ENCODE measurements at regions not wholly inside any gene's neighbourhood (a gene's known extent, or its start where the extent isn't known, plus 50 kb on each side); places are given as distances from the start of the nearest gene placed in this dataset.

GRCh38 chr12:105457026-105457425 lies 126.5 kb downstream of the C12orf75 start:
- TF ChIP-seq CTCF (IDR thresholded peaks at IDR 0.05), result no peak
- Mint-ChIP-seq H3K27me3 (ENCODE audit: low read depth, poor library complexity) (no peaks in the 10 kb centered on the region), H3K27ac (no peak overlapping the region), H3K36me3 (ENCODE audit: low read depth) (peaks cover 12% of the 10 kb centered on the region), H3K4me1 (peaks cover 20% of the 10 kb centered on the region), H3K4me3 (no peak overlapping the region), H3K9me3 (peaks cover 19% of the 10 kb centered on the region)
- no peak for DNase-seq

- H3K27ac Mint-ChIP-seq, result no peak overlapping the region
- H3K9me3 Mint-ChIP-seq, result peaks cover 19% of the 10 kb centered on the region
- DNase-seq, result no peak
- peaks cover 12% of the 10 kb centered on the region for H3K36me3 Mint-ChIP-seq (ENCODE audit: low read depth)
- TF ChIP-seq CTCF (IDR thresholded peaks at IDR 0.05), result no peak
- H3K4me1 Mint-ChIP-seq, result peaks cover 4% of the 10 kb centered on the region
- H3K4me3 Mint-ChIP-seq, result no peak overlapping the region
- peaks cover 5% of the 10 kb centered on the region for H3K27me3 Mint-ChIP-seq (ENCODE audit: low read depth, poor library complexity)
Measured at GRCh38 chr12:105459760-105460330, 129.4 kb downstream of the C12orf75 start.

- H3K4me3 Mint-ChIP-seq, result no peak overlapping the region
- peaks cover 4% of the 10 kb centered on the region for H3K4me1 Mint-ChIP-seq
- H3K27ac Mint-ChIP-seq, result no peak overlapping the region
- no peak for TF ChIP-seq CTCF (IDR thresholded peaks at IDR 0.05)
- peaks cover 12% of the 10 kb centered on the region for H3K36me3 Mint-ChIP-seq (ENCODE audit: low read depth)
- peaks cover 19% of the 10 kb centered on the region for H3K9me3 Mint-ChIP-seq
- H3K27me3 Mint-ChIP-seq (ENCODE audit: low read depth, poor library complexity), result peaks cover 5% of the 10 kb centered on the region
- no peak for DNase-seq
Measured at GRCh38 chr12:105461271-105461943, 130.9 kb downstream of the C12orf75 start.

GRCh38 chr12:105461944-105462762 lies 131.7 kb downstream of the C12orf75 start:
- Mint-ChIP-seq H3K4me1 (peaks cover 4% of the 10 kb centered on the region), H3K27ac (no peak overlapping the region), H3K4me3 (no peak overlapping the region), H3K9me3 (peaks cover 14% of the 10 kb centered on the region), H3K36me3 (ENCODE audit: low read depth) (peaks cover 12% of the 10 kb centered on the region), H3K27me3 (ENCODE audit: low read depth, poor library complexity) (peaks cover 5% of the 10 kb centered on the region)
- no peak for TF ChIP-seq CTCF (IDR thresholded peaks at IDR 0.05)
- DNase-seq, result no peak

- H3K27me3 Mint-ChIP-seq (ENCODE audit: low read depth, poor library complexity), result peaks cover 5% of the 10 kb centered on the region
- H3K9me3 Mint-ChIP-seq, result peaks cover 14% of the 10 kb centered on the region
Measured at GRCh38 chr12:105462831-105463230, 132.3 kb downstream of the C12orf75 start.

More at GRCh38 chr12:105462831-105463230, 132.3 kb downstream of the C12orf75 start:
- Mint-ChIP-seq H3K4me3 (no peak overlapping the region), H3K27ac (no peak overlapping the region), H3K4me1 (peaks cover 7% of the 10 kb centered on the region), H3K36me3 (ENCODE audit: low read depth) (peaks cover 12% of the 10 kb centered on the region)
- TF ChIP-seq CTCF (IDR thresholded peaks at IDR 0.05), result no peak
- DNase-seq, result no peak
